IPS DF 19.7 (cell line): ENCODE measurements at regions not wholly inside any gene's neighbourhood (a gene's known extent, or its start where the extent isn't known, plus 50 kb on each side); places are given as distances from the start of the nearest gene placed in this dataset.
"Not testable (repeated sequence)": the region's sequence is repeated elsewhere in the genome, so short reads cannot be mapped to it uniquely, and the experiment has no call there.

Source experiments
- DNase-seq: peaks from one replicate; pipeline ENCODE4 v3.0.0-alpha.2; 2013; ENCODE audit warnings: low read depth, low spot score

GRCh38 chr4:123537906-123538402, 141.4 kb downstream of the SPRY1 start:
- DNase-seq, result not testable (repeated sequence)

GRCh38 chr4:123545667-123546572, 149.3 kb downstream of the SPRY1 start:
- no peak for DNase-seq

GRCh38 chr4:123546573-123547060, 150.0 kb downstream of the SPRY1 start:
- DNase-seq, result no peak

GRCh38 chr4:123547216-123548165, 150.9 kb downstream of the SPRY1 start:
- DNase-seq, result peak; percentile 77

- no peak for DNase-seq
These were observed 156.7 kb downstream of the SPRY1 start for GRCh38 chr4:123553279-123553678.

- DNase-seq, result no peak
These were observed 157.4 kb downstream of the SPRY1 start for GRCh38 chr4:123553733-123554637.

GRCh38 chr4:123554801-123555232, 158.2 kb downstream of the SPRY1 start:
- no peak for DNase-seq

GRCh38 chr4:123555233-123555806, 158.7 kb downstream of the SPRY1 start:
- DNase-seq, result no peak

GRCh38 chr4:123555807-123556273, 159.2 kb downstream of the SPRY1 start:
- no peak for DNase-seq

- no peak for DNase-seq
These were observed 159.9 kb downstream of the SPRY1 start for GRCh38 chr4:123556526-123556925.

- no peak for DNase-seq
These were observed 161.4 kb downstream of the SPRY1 start for GRCh38 chr4:123557857-123558536.

GRCh38 chr4:123558865-123559264, 162.3 kb downstream of the SPRY1 start:
- DNase-seq, result no peak

GRCh38 chr4:123559955-123560871, 163.6 kb downstream of the SPRY1 start:
- no peak for DNase-seq

GRCh38 chr4:123561525-123561924, 164.9 kb downstream of the SPRY1 start:
- no peak for DNase-seq

GRCh38 chr4:123562994-123563750, 166.6 kb downstream of the SPRY1 start:
- DNase-seq, result no peak

- peak; percentile 75 for DNase-seq
These were observed 168.3 kb downstream of the SPRY1 start for GRCh38 chr4:123564758-123565346.

- no peak for DNase-seq
These were observed 172.3 kb downstream of the SPRY1 start for GRCh38 chr4:123568936-123569335.

- no peak for DNase-seq
These were observed 172.9 kb downstream of the SPRY1 start for GRCh38 chr4:123569541-123569940.
